ENCODE measurements at regions not wholly inside any gene's neighbourhood (a gene's known extent, or its start where the extent isn't known, plus 50 kb on each side); places are given as distances from the start of the nearest gene placed in this dataset.

DNA sequence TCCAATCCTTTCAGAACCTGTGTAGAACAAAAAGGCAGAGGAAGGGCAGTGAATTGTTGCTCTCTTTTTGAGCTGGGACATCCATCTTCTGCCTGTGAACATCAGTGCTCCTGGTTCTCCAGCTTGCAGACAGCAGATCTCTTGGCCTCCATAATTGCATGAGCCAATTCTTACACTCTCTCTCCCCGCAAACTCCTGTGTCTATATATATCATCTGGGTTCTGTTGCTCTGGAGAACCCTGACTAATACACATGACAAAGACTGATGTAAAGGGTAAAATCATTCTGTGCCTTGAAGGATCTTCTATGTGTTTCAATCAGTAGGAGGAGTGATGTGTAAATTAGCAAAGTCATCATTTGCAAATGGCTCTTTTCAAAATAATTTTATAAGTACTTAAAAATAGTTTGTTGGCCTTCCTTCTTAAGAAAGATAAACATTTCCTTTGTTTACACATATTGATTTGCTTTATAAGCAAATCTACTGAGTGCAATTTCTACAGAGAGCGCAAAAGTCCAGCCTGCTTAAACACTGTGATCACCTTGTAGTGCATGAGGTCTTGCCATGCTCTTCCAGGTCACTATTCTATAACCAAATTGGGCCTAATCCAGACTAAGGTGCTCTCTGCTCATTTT lies 154.9 kb upstream of the ANKRD28 start:
- no peak for DNase-seq

- no peak for DNase-seq
These were observed 156.1 kb upstream of the ANKRD28 start for GRCh38 chr3:15953841-15954240.

DNA sequence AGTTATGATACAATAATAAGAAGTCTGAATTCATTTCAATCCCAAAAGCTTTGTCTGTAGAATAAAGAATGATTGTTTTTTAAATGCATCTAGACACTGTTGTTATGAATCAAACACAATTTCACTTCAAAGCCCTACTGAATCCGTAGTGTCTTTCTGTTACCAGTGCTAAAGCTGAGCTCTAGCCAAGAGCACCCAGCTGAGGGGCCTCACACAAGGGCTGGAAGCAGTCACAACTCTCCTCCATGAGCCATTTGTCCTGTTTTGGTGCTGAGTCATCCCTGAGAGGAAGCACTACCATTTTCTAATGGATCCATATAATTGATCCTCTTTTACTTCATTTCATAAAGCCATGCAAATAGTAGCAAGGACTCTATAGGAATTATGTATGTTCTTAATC lies 158.2 kb upstream of the ANKRD28 start:
- no peak for DNase-seq

DNA sequence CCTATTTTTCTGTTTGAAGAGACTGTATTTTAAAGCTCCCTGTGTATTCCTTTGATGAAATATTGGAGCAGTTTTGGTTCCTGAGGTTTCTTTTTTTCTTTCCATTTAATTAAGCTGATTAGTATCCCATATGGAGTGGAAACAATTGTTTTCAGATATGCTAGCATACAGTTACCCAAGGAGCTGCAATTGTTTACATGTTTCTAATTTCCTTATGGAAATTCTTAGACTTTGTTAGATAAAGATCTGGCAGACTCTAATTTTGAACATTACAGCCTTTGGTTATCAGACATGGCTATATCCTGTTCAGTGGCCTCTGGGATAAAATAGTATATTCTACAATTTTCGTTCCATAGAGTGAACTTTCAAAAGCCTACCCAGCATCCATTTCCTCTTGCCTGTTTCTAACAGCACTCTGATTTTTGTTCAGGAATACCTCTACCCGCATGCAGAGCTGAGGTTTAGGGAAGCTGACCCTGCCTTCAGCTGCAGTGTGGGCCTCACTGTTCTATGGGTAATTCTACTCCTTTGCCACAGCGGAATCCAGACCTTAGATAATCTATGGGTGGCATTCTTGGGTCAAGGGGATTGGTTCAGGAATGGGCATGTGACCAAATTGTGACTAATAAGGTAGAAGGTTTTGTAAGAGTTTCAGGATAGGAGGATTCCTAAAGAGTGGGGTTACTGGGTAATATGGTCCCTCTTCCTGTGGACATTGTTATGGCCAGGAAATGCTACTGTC lies 161.1 kb upstream of the ANKRD28 start:
- no peak for DNase-seq

GRCh38 chr3:15959434-15959811 lies 161.6 kb upstream of the ANKRD28 start:
- DNase-seq, result no peak

- no peak for DNase-seq
These were observed 167.0 kb upstream of the ANKRD28 start for GRCh38 chr3:15964605-15965442.

DNA sequence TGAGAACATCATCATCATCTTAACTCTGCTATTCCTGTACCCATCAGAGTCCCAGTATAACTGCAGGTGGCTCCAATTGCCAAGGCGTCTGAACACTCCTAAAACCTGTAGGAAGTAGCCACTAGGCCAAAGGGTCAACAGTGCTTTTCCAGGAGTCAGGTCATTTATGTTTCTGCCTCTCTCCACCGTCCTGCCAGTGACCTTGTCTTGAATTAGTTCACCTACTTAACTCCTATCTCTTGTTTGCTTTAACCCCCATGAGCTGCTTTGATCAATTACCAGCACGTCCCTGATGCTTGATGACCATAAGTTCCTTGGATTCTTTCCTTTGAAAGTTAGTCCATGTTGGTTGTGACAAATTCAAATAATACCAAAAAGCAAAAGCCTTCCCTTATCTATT lies 169.8 kb upstream of the ANKRD28 start:
- DNase-seq, result no peak

DNA sequence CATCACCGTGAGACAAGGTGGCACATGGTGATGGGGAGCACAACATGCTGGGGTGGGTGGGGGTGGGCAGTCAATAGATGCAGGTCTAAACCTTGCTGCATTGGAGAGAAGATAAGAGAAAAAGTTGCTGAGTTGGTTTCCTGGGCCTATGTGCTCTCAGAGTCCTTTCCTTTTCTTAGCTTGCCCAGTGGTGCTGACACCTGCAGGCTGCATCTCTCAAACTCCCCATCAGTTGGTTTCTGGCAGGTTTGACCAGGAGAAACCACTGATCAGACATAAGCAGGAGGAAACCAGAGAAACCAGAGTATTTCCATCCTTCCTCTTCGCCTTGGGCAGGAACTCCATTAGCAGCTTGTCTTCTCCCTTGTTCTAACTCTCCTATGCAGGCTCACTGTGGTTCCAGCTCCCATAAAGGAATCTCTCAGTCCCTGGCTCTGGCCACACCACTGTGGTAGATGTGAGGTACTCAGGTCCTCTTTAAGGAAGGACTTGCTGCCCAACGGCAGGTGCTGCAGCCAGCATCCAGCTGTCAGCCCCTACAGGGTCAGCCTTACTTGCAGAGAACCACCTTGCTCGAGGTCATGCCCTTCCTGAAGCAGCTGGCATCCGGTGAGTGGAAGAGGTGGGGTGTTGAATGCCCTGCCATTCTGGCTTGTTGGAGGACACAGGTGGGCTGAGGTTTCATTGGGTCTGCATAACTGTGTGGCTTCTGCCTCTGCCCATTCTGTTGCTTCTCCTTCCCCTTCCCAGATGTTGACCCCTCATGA lies 172.3 kb upstream of the ANKRD28 start:
- no peak for DNase-seq

- DNase-seq, result no peak
These were observed 175.6 kb upstream of the ANKRD28 start for GRCh38 chr3:15973414-15973813.

DNA sequence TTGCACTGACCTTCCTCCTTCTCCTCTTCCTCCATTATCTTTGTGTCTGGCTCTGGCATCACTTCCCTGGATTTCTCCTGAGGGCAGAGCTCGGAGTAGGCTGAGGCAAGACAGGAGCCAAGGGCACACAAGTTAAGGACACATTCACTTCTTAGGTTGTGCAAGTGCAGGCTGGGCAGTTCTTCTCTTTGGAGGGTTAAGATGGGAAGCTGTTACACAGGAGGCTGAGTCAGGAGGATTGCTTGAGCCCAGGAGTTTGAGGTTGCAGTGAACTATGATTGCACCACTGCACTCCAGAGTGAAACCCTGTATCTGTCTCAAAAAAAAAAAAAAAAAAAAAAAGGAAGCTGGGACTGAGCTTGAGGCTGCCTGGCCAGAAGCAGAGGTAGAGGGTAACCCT lies 176.2 kb upstream of the ANKRD28 start:
- DNase-seq, result no peak

DNA sequence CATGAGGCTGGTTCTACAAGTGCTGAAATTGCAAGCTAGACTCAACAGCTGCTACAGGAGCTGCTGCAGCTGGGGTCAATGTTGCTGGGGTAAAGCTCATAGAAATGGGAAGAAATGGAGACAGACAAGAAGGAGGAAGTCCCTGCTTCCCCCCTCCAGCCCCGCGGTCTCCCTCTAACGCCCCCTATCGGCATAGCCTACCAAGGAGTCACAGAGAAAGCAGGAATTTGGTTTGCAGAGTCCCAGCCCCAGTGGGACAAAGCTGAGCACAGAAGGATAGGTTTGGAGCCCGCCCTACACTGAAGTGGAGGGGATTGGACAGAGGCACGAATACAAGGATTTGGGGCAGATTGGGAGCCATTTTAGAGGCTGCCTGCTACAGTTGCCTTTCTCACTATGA lies 176.9 kb upstream of the ANKRD28 start:
- no peak for DNase-seq

DNA sequence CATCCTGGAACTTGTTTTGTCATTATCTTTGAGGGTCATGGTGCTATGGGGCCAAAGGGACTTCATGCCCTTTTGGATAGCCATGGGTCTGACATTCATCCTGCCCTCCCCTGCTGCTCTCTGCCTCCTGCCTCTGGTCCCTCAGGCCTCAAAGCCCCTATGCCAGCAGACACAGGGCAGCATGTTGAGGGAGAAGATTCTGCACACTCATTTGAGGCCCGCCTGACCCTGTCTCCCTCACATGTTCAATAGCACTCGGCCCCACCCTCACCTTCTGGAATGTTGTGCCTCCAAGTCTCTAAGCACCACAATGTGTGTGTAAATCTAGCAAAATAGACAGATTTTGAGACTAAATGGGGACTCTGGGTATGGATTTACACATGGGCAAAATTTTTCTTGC lies 178.7 kb upstream of the ANKRD28 start:
- no peak for DNase-seq

- no peak for DNase-seq
These were observed 179.3 kb upstream of the ANKRD28 start for GRCh38 chr3:15977090-15977489.

GRCh38 chr3:15977598-15978232 lies 179.9 kb upstream of the ANKRD28 start:
- no peak for DNase-seq

GRCh38 chr3:15978801-15979200 lies 181.0 kb upstream of the ANKRD28 start:
- no peak for DNase-seq

- DNase-seq, result no peak
These were observed 181.7 kb upstream of the ANKRD28 start for GRCh38 chr3:15979495-15979894.

DNA sequence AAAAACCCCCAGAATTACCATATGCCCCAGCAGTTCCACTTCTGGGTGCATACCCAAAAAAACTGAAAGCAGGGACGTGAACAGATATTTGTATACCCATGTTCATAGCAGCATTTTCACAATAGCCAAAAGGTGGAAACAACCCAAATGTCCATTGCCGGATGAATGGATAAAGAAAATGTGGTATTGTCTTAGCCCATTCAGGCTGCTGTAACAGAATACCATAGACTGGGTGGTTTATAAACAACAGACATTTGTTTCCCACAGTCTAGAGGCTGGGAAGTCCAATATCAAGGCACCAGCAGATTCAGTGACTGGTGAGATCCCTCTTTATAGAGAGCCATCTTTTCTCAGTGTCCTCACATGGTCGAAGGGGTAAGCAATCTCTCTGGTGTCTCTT lies 182.1 kb upstream of the ANKRD28 start:
- DNase-seq, result no peak

GRCh38 chr3:15982243-15982642 lies 184.5 kb upstream of the ANKRD28 start:
- no peak for DNase-seq

GRCh38 chr3:15982667-15983196 lies 185.0 kb upstream of the ANKRD28 start:
- DNase-seq, result no peak

DNA sequence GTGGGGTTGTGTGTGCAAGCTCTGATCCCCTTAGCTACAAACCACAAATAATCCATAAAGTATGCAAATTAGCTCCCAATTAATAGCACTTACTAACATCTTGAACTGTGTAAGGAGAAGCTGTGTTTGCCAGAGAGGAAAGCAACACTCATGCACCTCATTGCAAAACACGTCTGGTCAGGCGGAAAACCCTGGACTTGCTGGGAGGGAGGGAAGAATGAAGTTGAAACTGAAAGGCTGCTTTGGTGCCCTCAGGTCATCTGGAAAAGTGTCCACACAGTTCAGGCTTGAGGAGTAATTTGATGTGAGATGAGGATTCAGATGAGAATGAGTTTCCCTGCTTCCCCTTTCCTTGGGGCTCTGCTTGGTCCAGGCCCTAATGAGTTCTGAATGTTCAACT lies 185.5 kb upstream of the ANKRD28 start:
- no peak for DNase-seq

DNA sequence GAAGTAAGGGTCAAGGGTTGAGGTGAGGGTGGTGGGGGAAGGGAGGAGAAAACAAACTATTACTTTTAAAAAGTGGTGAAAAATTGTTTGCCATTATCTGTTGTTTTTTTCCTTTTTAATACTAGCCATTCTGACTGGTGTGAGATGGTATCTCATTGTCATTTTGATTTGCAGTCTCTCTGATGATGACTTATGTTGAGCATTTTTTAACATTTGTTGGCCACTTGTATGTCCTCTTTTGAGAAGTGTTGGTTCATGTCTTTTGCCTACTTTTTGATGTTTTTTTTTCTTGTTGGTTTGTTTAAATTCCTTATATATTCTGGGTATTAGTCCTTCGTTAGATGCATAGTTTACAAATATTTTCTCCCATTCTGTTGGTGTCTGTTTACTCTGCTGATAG lies 185.9 kb upstream of the ANKRD28 start:
- DNase-seq, result no peak

- no peak for DNase-seq
These were observed 185.1 kb upstream of the GALNT15 start for GRCh38 chr3:15989419-15989818.

Data from activated CD4-positive, alpha-beta T cell treated with anti-CD3 and anti-CD28 coated beads, Interleukin-2, amount 50 U/mL, for 48 hours (primary cell).